Astrocyte (in vitro differentiated cells and primary cell): ENCODE measurements at regions not wholly inside any gene's neighbourhood (a gene's known extent, or its start where the extent isn't known, plus 50 kb on each side); places are given as distances from the start of the nearest gene placed in this dataset.
A peak's percentile ranks its signal among the peaks of the same experiment; 100 is the strongest.

Source experiments
- DNase-seq: peaks from one replicate; pipeline ENCODE4 v3.0.0-alpha.2; 2010; ENCODE audit warnings: low read depth
- FAIRE-seq: peaks from 2 replicates; lab custom pipeline; 2011; peaks lifted over from hg19 to GRCh38; lab: Jason Lieb, UNC
- H2AFZ ChIP-seq: 2 replicates; pipeline ENCODE4 v1.6.0; 2012; ENCODE audit warnings: low read depth, low read length, inconsistent platforms
- H3K27ac ChIP-seq: 2 replicates; pipeline ENCODE4 v1.5.1; 2011; ENCODE audit warnings: low read depth, low read length, inconsistent platforms
- H3K27me3 ChIP-seq: 2 replicates; pipeline ENCODE4 v1.6.0; 2011; ENCODE audit warnings: low read length, inconsistent platforms; ENCODE audit not compliant: insufficient read depth
- H3K36me3 ChIP-seq: 2 replicates; pipeline ENCODE4 v1.5.1; 2011; ENCODE audit warnings: low read length, inconsistent platforms; ENCODE audit not compliant: insufficient read depth
- H3K4me1 ChIP-seq: 2 replicates; pipeline ENCODE4 v1.5.1; 2011; ENCODE audit warnings: low read length, inconsistent platforms; ENCODE audit not compliant: insufficient read depth
- H3K4me2 ChIP-seq: 2 replicates; pipeline ENCODE4 v1.6.0; 2012; ENCODE audit warnings: low read length, inconsistent platforms
- H3K4me3 ChIP-seq: 2 replicates; pipeline ENCODE4 v1.5.1; 2011; ENCODE audit warnings: low read depth, mild to moderate bottlenecking, low read length, inconsistent platforms; ENCODE audit not compliant: insufficient read depth
- H3K79me2 ChIP-seq: 2 replicates; pipeline ENCODE4 v1.6.0; 2012; ENCODE audit warnings: mild to moderate bottlenecking, low read length, inconsistent platforms; ENCODE audit not compliant: insufficient read depth
- H3K9ac ChIP-seq: 2 replicates; pipeline ENCODE4 v1.6.0; 2012; ENCODE audit warnings: mild to moderate bottlenecking, low read length, inconsistent platforms
- H3K9me3 ChIP-seq: 2 replicates; pipeline ENCODE4 v1.5.1; 2012; ENCODE audit warnings: low read depth, mild to moderate bottlenecking, low read length, inconsistent platforms; ENCODE audit not compliant: insufficient read depth
- H4K20me1 ChIP-seq: 2 replicates; pipeline ENCODE4 v1.6.0; 2012; ENCODE audit warnings: low read length, inconsistent platforms; ENCODE audit not compliant: insufficient read depth
- H3K27ac Mint-ChIP-seq: one replicate; pipeline ENCODE4 v1.8.0; 2021; ENCODE audit warnings: mild to moderate bottlenecking, mixed read lengths; ENCODE audit not compliant: unreplicated experiment
- H3K27me3 Mint-ChIP-seq: one replicate; pipeline ENCODE4 v1.8.0; 2021; ENCODE audit warnings: low read depth, mixed read lengths; ENCODE audit not compliant: unreplicated experiment
- H3K36me3 Mint-ChIP-seq: one replicate; pipeline ENCODE4 v1.8.0; 2021; ENCODE audit warnings: low read depth, mixed read lengths; ENCODE audit not compliant: unreplicated experiment
- H3K4me1 Mint-ChIP-seq: one replicate; pipeline ENCODE4 v1.8.0; 2021; ENCODE audit warnings: low read depth, mixed read lengths; ENCODE audit not compliant: unreplicated experiment
- H3K4me3 Mint-ChIP-seq: one replicate; pipeline ENCODE4 v1.8.0; 2021; ENCODE audit warnings: mild to moderate bottlenecking, moderate library complexity, mixed read lengths; ENCODE audit not compliant: unreplicated experiment
- H3K9me3 Mint-ChIP-seq: one replicate; pipeline ENCODE4 v1.8.0; 2021; ENCODE audit warnings: mild to moderate bottlenecking, mixed read lengths; ENCODE audit not compliant: unreplicated experiment
- EZH2 ChIP-seq: IDR thresholded peaks from 2 replicates; pipeline ENCODE4 v1.6.1; 2012; ENCODE audit warnings: mild to moderate bottlenecking, low read length, inconsistent platforms; ENCODE audit not compliant: insufficient read depth
- TF ChIP-seq, protein P1 (sequence below): IDR thresholded peaks from 2 replicates; pipeline ENCODE4 v1.5.1; 2011; ENCODE audit warnings: low read depth, mild to moderate bottlenecking, inconsistent platforms, low read length, moderate library complexity; ENCODE audit not compliant: insufficient read depth

DNA sequence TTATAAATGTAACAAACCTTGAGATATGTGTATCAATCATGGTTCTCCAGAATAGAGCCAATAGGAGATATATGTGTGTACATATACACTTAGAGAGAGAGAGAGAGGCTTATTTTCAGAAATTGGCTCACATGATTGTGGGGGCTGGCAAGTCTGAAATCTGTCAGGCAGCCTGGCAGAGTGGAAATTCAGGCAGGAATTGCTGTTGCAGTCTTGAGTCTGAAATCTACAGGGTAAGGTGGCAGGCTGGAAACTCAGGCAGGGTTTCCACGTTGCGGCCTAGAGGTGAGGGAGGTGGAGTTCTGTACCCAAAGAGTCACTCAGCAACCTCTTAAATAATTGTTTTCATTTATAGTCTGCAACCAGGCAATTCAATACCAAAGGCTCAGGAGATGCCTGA is 218.4 kb downstream of the B3GLCT start:
- TF ChIP-seq, protein P1, sequence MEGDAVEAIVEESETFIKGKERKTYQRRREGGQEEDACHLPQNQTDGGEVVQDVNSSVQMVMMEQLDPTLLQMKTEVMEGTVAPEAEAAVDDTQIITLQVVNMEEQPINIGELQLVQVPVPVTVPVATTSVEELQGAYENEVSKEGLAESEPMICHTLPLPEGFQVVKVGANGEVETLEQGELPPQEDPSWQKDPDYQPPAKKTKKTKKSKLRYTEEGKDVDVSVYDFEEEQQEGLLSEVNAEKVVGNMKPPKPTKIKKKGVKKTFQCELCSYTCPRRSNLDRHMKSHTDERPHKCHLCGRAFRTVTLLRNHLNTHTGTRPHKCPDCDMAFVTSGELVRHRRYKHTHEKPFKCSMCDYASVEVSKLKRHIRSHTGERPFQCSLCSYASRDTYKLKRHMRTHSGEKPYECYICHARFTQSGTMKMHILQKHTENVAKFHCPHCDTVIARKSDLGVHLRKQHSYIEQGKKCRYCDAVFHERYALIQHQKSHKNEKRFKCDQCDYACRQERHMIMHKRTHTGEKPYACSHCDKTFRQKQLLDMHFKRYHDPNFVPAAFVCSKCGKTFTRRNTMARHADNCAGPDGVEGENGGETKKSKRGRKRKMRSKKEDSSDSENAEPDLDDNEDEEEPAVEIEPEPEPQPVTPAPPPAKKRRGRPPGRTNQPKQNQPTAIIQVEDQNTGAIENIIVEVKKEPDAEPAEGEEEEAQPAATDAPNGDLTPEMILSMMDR, result no peak
- no peak for TF ChIP-seq EZH2
- Histone ChIP-seq H3K4me2 (no peak overlapping the region), H3K27ac (no peak overlapping the region), H3K4me3 (no peak overlapping the region), H3K27me3 (peaks cover 5% of the 10 kb centered on the region), H3K36me3 (no peaks in the 10 kb centered on the region), H2AFZ (no peak overlapping the region), H3K4me1 (no peaks in the 10 kb centered on the region), H3K79me2 (no peaks in the 10 kb centered on the region), H3K9ac (no peak overlapping the region), H3K9me3 (no peaks in the 10 kb centered on the region), H4K20me1 (no peaks in the 10 kb centered on the region)
- FAIRE-seq (no peak), DNase-seq (no peak)
- Mint-ChIP-seq H3K27ac (no peak overlapping the region), H3K27me3 (peaks cover 38% of the 10 kb centered on the region), H3K4me1 (no peaks in the 10 kb centered on the region), H3K4me3 (no peak overlapping the region), H3K36me3 (no peaks in the 10 kb centered on the region), H3K9me3 (no peaks in the 10 kb centered on the region)

DNA sequence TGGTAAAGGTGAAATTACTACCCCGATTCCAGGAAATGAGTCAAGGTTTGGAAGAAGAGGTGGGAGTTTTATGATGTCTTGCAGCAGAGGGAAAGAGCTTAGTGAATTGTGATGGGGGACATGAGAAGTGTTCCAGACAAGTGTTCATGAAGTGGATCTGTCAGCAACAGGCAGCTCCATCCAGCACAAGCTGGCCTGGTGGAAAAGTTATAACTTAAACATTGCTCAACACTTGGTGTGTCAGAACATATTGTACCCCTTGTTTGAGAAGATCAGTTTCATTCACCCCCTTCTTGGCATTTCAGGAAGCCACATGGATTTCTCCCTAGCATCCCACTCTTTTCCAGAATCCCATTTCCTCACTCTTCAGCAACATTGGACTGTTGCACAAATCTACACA is 222.0 kb downstream of the B3GLCT start:
- H3K9me3 ChIP-seq, result no peaks in the 10 kb centered on the region
- H3K79me2 ChIP-seq, result no peaks in the 10 kb centered on the region
- no peaks in the 10 kb centered on the region for H3K4me1 ChIP-seq
- no peak overlapping the region for H2AFZ ChIP-seq
- H3K36me3 Mint-ChIP-seq, result no peaks in the 10 kb centered on the region
- FAIRE-seq (no peak), DNase-seq (no peak)
- H3K27me3 ChIP-seq, result peaks cover 5% of the 10 kb centered on the region
- H3K4me2 ChIP-seq, result no peak overlapping the region
- TF ChIP-seq, protein P1, result no peak
- no peak for TF ChIP-seq EZH2
- no peak overlapping the region for H3K27ac Mint-ChIP-seq
- H3K4me3 Mint-ChIP-seq, result no peak overlapping the region
- no peaks in the 10 kb centered on the region for H3K4me1 Mint-ChIP-seq
- H3K9me3 Mint-ChIP-seq, result no peaks in the 10 kb centered on the region
- H3K27ac ChIP-seq, result no peak overlapping the region
- no peaks in the 10 kb centered on the region for H3K36me3 ChIP-seq
- H3K9ac ChIP-seq, result no peak overlapping the region
- H3K4me3 ChIP-seq, result no peak overlapping the region
- H4K20me1 ChIP-seq, result no peaks in the 10 kb centered on the region
- peaks cover 36% of the 10 kb centered on the region for H3K27me3 Mint-ChIP-seq

DNA sequence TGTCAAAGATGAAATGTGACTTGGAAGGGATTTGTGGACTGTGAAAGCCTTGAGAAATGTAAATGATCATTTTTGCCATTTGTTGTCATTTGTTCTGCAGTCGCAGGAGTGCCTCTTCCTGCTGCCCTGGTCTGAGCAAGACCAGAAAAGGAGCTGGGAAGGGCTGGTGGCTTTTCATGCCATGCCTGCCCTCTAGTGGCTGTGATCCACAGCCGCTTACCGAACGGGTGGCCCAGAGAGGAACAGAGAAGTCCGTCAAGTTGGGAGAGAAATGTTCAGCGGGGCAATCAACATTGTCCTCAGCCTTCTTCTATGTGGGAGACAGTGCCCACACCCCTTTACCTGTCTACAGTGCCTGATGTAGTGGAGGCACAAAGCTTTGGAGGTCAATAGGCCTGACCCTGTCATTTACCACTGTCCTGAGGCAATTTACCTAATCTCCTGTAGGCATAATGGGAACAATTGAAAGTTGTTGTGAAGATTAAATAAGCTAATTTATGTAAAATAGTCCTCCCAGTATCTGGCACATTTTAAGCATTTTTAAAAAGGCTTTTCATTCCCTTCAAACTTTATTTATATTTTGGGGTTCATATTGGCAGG is 224.5 kb downstream of the B3GLCT start:
- H3K27me3 Mint-ChIP-seq, result peaks cover 31% of the 10 kb centered on the region
- H3K4me1 Mint-ChIP-seq, result no peaks in the 10 kb centered on the region
- no peaks in the 10 kb centered on the region for H3K36me3 ChIP-seq
- no peaks in the 10 kb centered on the region for H3K36me3 Mint-ChIP-seq
- H2AFZ ChIP-seq, result peak overlapping the region; percentile 72
- FAIRE-seq (peak; percentile 76), DNase-seq (peak; percentile 49)
- no peak overlapping the region for H3K4me3 Mint-ChIP-seq
- H3K27ac ChIP-seq, result no peak overlapping the region
- H3K27ac Mint-ChIP-seq, result no peak overlapping the region
- H3K4me3 ChIP-seq, result no peak overlapping the region
- no peaks in the 10 kb centered on the region for H3K9me3 ChIP-seq
- no peak overlapping the region for H3K4me2 ChIP-seq
- no peaks in the 10 kb centered on the region for H3K9me3 Mint-ChIP-seq
- no peaks in the 10 kb centered on the region for H3K79me2 ChIP-seq
- H3K27me3 ChIP-seq, result peaks cover 5% of the 10 kb centered on the region
- no peaks in the 10 kb centered on the region for H4K20me1 ChIP-seq
- no peak for TF ChIP-seq EZH2
- TF ChIP-seq, protein P1, result peak; percentile 93
- no peak overlapping the region for H3K9ac ChIP-seq
- no peaks in the 10 kb centered on the region for H3K4me1 ChIP-seq
